NCI-H510A (cell line): ENCODE measurements at regions not wholly inside any gene's neighbourhood (a gene's known extent, or its start where the extent isn't known, plus 50 kb on each side); places are given as distances from the start of the nearest gene placed in this dataset.

ENCODE experiments used
- DNase-seq: peaks from one replicate; lab custom pipeline; 2025; lab: John Stamatoyannopoulos, UW

DNA sequence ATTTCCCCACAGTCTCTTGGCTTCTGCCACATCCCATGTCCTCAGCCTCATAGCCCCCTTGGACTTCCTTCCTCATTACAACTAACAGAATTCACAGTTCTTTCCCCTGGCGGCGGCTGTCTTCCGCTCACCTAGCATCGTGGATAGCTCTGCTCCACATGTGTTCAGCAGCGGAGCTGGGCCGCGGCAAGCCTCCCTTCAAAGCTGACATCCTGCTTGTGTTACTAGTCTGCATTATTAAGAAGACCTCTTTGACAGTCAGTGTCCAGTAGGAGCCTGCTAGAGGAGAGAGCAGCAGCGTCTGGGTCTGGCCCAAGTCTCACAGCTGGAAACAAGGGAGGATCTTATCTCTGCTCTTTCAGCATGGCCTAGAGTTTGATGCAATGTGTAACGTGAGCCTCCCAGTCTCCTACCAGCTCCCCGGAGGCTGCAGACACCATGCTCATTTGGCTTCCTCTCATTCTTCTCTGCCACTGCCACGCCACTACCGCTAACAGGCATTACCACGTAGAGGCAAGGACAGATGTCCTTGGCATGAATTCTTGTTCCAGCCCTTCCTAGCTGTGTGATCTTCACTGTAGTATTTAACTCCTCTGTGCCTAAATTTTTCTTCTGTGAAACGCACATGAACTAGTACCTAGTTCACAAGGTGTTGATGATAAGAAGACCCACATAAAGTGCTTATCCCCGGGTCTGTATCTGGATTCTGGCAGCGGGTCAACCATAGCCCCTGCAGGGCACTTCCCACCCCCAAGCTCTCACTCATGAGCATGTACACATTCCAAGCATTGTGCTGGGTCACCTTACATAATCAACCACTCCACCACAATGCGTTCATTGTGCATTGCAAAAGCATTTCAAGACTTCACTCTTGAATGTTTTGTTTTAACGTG, 107.1 kb upstream of the BACH2 start:
- DNase-seq, result no peak

DNA sequence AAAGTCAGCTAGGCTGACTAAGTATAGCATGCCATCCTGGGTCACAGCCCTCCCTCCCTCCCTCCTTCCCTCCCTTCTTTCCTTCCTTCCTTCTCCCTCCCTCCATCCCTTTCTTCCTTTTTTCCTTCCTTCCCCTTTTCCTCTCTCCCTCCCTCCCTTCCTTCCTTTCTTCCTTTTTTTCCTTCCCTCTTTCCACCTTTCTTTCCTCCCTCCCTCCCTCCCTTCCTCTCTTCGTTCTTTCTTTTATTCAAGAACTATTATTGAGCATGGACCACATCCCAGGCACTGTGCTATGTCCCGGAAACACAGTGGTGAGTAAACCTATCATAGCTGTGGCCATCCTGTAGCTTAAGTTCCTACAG, 106.2 kb upstream of the BACH2 start:
- DNase-seq, result no peak

DNA sequence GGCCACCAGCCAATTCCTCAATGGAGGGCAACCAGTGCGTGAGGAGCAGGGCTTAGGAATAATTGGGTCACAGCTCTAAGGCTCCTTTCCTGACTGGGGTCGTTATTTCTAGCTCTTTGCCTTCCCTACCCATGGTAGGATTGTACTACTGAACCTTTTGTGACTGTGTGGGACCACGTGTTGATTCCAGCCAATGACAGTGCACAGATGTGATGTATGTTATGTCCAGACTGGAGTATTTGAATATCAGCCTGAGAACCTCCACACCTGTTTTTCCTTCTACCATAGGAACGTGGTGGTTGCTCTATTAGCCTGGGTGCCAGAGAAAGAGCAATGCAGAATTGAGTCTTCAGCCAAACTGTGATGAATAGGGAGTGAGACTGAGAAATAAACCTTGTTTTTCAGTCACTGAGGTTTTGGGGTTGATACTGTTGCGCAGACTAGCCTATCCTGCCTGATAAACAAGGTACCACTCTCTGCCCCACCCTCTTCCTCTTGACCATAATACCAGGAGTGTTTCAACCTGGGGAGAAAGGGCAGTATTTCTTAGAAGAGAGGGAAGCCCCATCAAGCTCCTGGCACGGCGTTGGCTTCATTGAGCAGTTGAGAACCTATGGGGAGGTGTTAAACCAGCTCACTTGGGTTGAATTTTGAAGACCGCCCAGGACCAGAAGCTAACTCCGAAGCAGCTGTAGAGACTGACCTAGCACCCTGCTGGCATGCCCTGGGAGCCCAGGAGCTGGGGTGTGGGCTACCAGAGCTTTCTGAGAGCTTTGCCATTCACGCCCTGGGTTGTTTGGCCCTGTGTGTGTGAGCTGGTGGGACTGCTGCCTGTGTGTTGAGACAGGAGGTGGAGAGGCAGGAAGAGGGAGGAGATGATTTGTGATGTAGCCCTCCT, 105.5 kb upstream of the BACH2 start:
- DNase-seq, result no peak

DNA sequence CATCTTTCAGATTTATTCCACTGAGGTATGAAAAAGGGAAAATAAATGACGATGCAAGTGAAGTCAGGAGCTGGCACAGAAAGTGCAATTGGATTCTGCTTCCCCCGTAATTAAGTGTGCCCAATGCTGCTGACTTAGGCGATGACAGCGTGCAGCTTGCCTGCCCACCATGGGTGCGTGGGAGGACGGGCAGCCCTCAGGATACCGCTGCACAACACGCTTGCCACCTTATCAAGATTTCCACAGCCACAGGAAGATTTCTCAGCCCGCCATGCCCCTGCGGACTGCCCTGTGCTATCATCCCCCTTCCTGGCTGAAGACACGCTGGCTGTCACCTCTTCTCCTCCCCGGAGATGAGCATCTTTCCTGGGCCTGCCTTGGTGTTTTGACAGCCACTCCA, 103.3 kb upstream of the BACH2 start:
- DNase-seq, result no peak

- DNase-seq, result no peak
Measured at GRCh38 chr6:90397929-90398674, 101.5 kb upstream of the BACH2 start.

- no peak for DNase-seq
Measured at GRCh38 chr6:90397047-90397446, 100.4 kb upstream of the BACH2 start.

DNA sequence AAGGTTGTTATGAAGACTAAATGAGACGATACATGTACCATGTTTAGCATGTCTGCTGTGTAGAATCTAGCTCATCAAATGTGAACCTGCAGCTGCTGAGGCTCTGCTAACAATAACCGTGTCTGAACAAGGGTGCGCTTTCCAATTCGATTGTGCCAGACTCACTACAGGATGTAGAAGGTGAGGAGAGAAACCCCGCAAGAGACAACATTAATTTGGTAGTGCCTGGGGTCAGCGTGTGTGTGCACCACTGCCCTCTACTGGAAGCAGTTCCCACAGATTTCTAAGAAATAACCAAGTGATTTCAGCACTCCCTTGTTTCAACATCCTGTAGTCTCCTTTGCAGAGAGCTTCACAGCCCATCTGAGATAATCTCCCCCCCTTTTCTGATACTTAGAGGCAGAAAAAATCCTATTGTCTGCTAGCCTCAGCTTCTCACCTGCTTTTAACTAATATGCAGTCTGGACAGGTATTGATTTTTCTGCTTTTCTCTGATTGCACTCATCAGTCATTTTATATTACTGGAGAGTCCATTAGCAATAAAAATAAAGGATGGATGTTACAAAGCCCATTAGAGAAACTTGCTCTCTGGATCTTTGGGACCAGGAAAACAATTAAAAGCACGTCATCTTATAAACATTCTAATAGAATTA, 96.7 kb upstream of the BACH2 start:
- no peak for DNase-seq

- DNase-seq, result no peak
Measured at GRCh38 chr6:90390379-90390778, 93.7 kb upstream of the BACH2 start.

GRCh38 chr6:90388395-90388794, 91.8 kb upstream of the BACH2 start:
- no peak for DNase-seq

DNA sequence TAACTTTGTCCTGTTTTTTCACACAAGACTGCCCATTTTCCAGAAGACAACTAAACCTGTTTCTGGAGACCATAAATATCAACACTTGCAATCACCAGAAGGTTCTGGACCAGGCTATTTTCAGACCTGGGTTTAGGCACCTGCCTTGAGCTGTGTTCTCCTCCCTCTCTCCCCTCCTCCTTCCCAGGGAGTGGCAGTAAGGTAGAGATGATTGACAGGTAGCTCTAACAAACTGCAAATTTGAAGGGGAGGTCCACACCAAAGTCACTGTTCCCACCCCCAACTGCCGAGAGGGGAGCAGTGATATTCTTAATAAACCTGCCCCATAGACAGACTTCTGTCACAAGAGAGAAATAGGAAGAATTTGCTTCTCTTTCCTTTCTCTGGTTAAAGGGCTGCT, 91.2 kb upstream of the BACH2 start:
- DNase-seq, result no peak

- DNase-seq, result no peak
Measured at GRCh38 chr6:90387383-90387775, 90.7 kb upstream of the BACH2 start.

GRCh38 chr6:90386399-90387382, 90.0 kb upstream of the BACH2 start:
- no peak for DNase-seq

GRCh38 chr6:90385759-90386313, 89.2 kb upstream of the BACH2 start:
- DNase-seq, result no peak

- no peak for DNase-seq
Measured at GRCh38 chr6:90384720-90385119, 88.1 kb upstream of the BACH2 start.

GRCh38 chr6:90383196-90383822, 86.7 kb upstream of the BACH2 start:
- DNase-seq, result no peak

GRCh38 chr6:90382760-90383159, 86.1 kb upstream of the BACH2 start:
- DNase-seq, result no peak

DNA sequence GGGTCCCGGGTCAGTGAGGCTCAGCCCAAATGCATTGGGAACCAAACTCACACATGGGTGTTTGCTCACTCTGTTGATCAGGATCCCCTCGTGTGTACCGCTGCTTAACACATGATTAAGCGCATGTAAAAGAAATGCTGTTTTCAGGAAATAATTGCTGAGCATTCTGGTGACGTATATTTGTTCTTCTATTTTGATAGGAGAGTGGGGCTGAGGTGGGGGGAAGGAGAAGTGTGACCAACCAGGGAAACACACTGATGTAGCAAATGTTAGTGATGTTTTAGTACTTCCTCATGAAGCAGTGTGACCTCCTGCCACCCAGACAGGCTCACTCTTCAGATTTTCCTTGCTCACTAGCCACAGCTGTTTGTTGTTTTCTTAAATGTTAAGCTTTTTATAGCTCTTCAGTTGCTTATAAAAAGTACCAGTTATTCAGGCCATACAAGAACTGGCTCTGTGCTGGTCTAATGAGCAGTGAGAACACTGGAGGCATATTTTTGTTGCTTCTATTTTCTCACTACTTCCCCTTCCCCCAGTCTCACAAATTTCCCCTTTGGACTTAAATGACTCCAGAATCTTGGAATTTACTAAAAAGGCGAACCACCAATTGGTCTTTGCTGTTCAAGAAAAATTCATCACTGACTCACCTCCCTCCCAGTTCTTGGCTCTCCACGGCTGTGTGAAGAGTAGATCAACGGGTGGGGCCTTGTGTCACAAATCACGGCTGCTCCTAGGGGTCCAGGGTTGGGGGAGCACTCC, 79.2 kb upstream of the BACH2 start:
- DNase-seq, result no peak

DNA sequence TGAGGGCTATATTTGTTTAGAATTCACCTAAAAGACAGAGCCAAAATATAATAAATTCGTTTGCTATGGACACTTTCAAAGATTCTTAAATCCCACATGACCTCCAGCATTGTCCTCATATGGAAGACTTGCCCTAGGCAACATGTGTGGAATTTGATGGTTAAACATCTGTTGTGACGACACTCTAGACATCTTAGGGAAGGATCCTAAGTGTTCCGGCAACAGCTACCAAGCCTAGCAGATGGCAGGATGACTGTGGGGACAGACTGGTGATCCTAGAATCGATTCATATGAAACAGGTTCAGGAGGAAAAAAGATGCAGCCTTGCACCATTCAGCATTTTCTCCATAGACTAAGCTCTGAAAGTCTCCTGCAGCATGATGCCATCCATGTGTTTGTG, 77.6 kb upstream of the BACH2 start:
- DNase-seq, result no peak

GRCh38 chr6:90372885-90373284, 76.2 kb upstream of the BACH2 start:
- DNase-seq, result no peak
